Tibial nerve (tissue), 3 donors: ENCODE measurements at regions not wholly inside any gene's neighbourhood (a gene's known extent, or its start where the extent isn't known, plus 50 kb on each side); places are given as distances from the start of the nearest gene placed in this dataset.

ENCODE experiments used
- CTCF ChIP-seq, 5 experiments: fragments of 200-600 bp in 3 of 5; fragments of 450-650 bp in 2 of 5; sonication (generic) in 3 of 5; IDR thresholded peaks; one replicate each; pipeline ENCODE4 v1.5.1; 2016 to 2019; ENCODE audit warnings: antibody characterized with exemption in 5 of 5, mild to moderate bottlenecking in 3 of 5, moderate library complexity in 2 of 5
- POLR2A ChIP-seq, 2 donors: fragments of 450-650 bp; IDR thresholded peaks; one replicate each; pipeline ENCODE4 v1.6.1; 2017; ENCODE audit warnings: antibody characterized with exemption in 2 of 2, mild to moderate bottlenecking in 2 of 2, moderate library complexity in 2 of 2

- TF ChIP-seq CTCF (IDR thresholded peaks at IDR 0.05) (no peak), POLR2A (IDR thresholded peaks at IDR 0.05) (no peak)
Observed at GRCh38 chr12:47297993-47298392, 218.2 kb upstream of the AMIGO2 start.
